HG02588 (cell line): ENCODE measurements at regions not wholly inside any gene's neighbourhood (a gene's known extent, or its start where the extent isn't known, plus 50 kb on each side); places are given as distances from the start of the nearest gene placed in this dataset.
"Not testable (repeated sequence)": the region's sequence is repeated elsewhere in the genome, so short reads cannot be mapped to it uniquely, and the experiment has no call there.

Experiments used
- ATAC-seq: cut with Tn5 transposase; IDR thresholded peaks from one replicate; pipeline ENCODE4 v1.9.1; 2021; ENCODE audit warnings: mild to moderate bottlenecking, moderate library complexity; ENCODE audit not compliant: unreplicated experiment

- ATAC-seq, result no peak
Observed at GRCh38 chr6:78639111-78640110, 227.9 kb upstream of the IRAK1BP1 start.

GRCh38 chr6:78643976-78644375 lies 223.4 kb upstream of the IRAK1BP1 start:
- ATAC-seq, result not testable (repeated sequence)

- ATAC-seq, result not testable (repeated sequence)
Observed at GRCh38 chr6:78646542-78647415, 220.6 kb upstream of the IRAK1BP1 start.

- not testable (repeated sequence) for ATAC-seq
Observed at GRCh38 chr6:78665819-78666218, 201.5 kb upstream of the IRAK1BP1 start.

GRCh38 chr6:78666764-78667163 lies 200.6 kb upstream of the IRAK1BP1 start:
- ATAC-seq, result no peak

- no peak for ATAC-seq
Observed at GRCh38 chr6:78670156-78670555, 197.2 kb upstream of the IRAK1BP1 start.

- ATAC-seq, result no peak
Observed at GRCh38 chr6:78670802-78671201, 196.5 kb upstream of the IRAK1BP1 start.

- ATAC-seq, result not testable (repeated sequence)
Observed at GRCh38 chr6:78676069-78677007, 191.0 kb upstream of the IRAK1BP1 start.

GRCh38 chr6:78688668-78689067 lies 178.7 kb upstream of the IRAK1BP1 start:
- ATAC-seq, result no peak

GRCh38 chr6:78693835-78694234 lies 173.5 kb upstream of the IRAK1BP1 start:
- ATAC-seq, result no peak

GRCh38 chr6:78694628-78695027 lies 172.7 kb upstream of the IRAK1BP1 start:
- not testable (repeated sequence) for ATAC-seq

- no peak for ATAC-seq
Observed at GRCh38 chr6:78700991-78701390, 166.4 kb upstream of the IRAK1BP1 start.

- ATAC-seq, result no peak
Observed at GRCh38 chr6:78701407-78701806, 165.9 kb upstream of the IRAK1BP1 start.

- ATAC-seq, result no peak
Observed at GRCh38 chr6:78709021-78709420, 158.3 kb upstream of the IRAK1BP1 start.

- ATAC-seq, result no peak
Observed at GRCh38 chr6:78713564-78713963, 153.8 kb upstream of the IRAK1BP1 start.

- no peak for ATAC-seq
Observed at GRCh38 chr6:78744144-78744543, 123.2 kb upstream of the IRAK1BP1 start.

- no peak for ATAC-seq
Observed at GRCh38 chr6:78746457-78746856, 120.9 kb upstream of the IRAK1BP1 start.

- ATAC-seq, result no peak
Observed at GRCh38 chr6:78749326-78749725, 118.0 kb upstream of the IRAK1BP1 start.

- not testable (repeated sequence) for ATAC-seq
Observed at GRCh38 chr6:78758297-78758798, 109.0 kb upstream of the IRAK1BP1 start.

- ATAC-seq, result no peak
Observed at GRCh38 chr6:78768271-78768670, 99.1 kb upstream of the IRAK1BP1 start.
